NCI-H146 treated with DMSO at 0.1 percent for 48 hours (cell line): ENCODE measurements at regions not wholly inside any gene's neighbourhood (a gene's known extent, or its start where the extent isn't known, plus 50 kb on each side); places are given as distances from the start of the nearest gene placed in this dataset.
"Not testable (repeated sequence)": the region's sequence is repeated elsewhere in the genome, so short reads cannot be mapped to it uniquely, and the experiment has no call there.

Experiments
- DNase-seq: peaks from one replicate; lab custom pipeline; 2025; ENCODE audit not compliant: unreplicated experiment; lab: John Stamatoyannopoulos, UW

GRCh38 chr14:105653921-105654320 is 127.5 kb downstream of the TMEM121 start:
- DNase-seq, result not testable (repeated sequence)

GRCh38 chr14:105659255-105659654 is 132.9 kb downstream of the TMEM121 start:
- not testable (repeated sequence) for DNase-seq

GRCh38 chr14:105659935-105660527 is 133.6 kb downstream of the TMEM121 start:
- DNase-seq, result no peak

- DNase-seq, result no peak
These were observed 134.6 kb downstream of the TMEM121 start for GRCh38 chr14:105660816-105661531.

GRCh38 chr14:105662043-105662442 is 135.7 kb downstream of the TMEM121 start:
- DNase-seq, result not testable (repeated sequence)

- not testable (repeated sequence) for DNase-seq
These were observed 136.2 kb downstream of the TMEM121 start for GRCh38 chr14:105662592-105662991.

GRCh38 chr14:105663323-105663722 is 136.9 kb downstream of the TMEM121 start:
- DNase-seq, result not testable (repeated sequence)

- DNase-seq, result not testable (repeated sequence)
These were observed 137.6 kb downstream of the TMEM121 start for GRCh38 chr14:105663818-105664596.

- DNase-seq, result no peak
These were observed 138.3 kb downstream of the TMEM121 start for GRCh38 chr14:105664691-105665090.

GRCh38 chr14:105665247-105665950 is 139.0 kb downstream of the TMEM121 start:
- no peak for DNase-seq

GRCh38 chr14:105665951-105666277 is 139.5 kb downstream of the TMEM121 start:
- DNase-seq, result no peak

GRCh38 chr14:105666420-105666819 is 140.0 kb downstream of the TMEM121 start:
- DNase-seq, result no peak

GRCh38 chr14:105666991-105667662 is 140.7 kb downstream of the TMEM121 start:
- not testable (repeated sequence) for DNase-seq

- DNase-seq, result not testable (repeated sequence)
These were observed 141.3 kb downstream of the TMEM121 start for GRCh38 chr14:105667663-105668020.

GRCh38 chr14:105668021-105668420 is 141.6 kb downstream of the TMEM121 start:
- not testable (repeated sequence) for DNase-seq

- DNase-seq, result not testable (repeated sequence)
These were observed 142.3 kb downstream of the TMEM121 start for GRCh38 chr14:105668471-105669230.

- DNase-seq, result not testable (repeated sequence)
These were observed 142.8 kb downstream of the TMEM121 start for GRCh38 chr14:105669231-105669610.

- DNase-seq, result not testable (repeated sequence)
These were observed 143.3 kb downstream of the TMEM121 start for GRCh38 chr14:105669646-105670045.

GRCh38 chr14:105672450-105673200 is 146.2 kb downstream of the TMEM121 start:
- not testable (repeated sequence) for DNase-seq
